ENCODE measurements at regions not wholly inside any gene's neighbourhood (a gene's known extent, or its start where the extent isn't known, plus 50 kb on each side); places are given as distances from the start of the nearest gene placed in this dataset.

DNA sequence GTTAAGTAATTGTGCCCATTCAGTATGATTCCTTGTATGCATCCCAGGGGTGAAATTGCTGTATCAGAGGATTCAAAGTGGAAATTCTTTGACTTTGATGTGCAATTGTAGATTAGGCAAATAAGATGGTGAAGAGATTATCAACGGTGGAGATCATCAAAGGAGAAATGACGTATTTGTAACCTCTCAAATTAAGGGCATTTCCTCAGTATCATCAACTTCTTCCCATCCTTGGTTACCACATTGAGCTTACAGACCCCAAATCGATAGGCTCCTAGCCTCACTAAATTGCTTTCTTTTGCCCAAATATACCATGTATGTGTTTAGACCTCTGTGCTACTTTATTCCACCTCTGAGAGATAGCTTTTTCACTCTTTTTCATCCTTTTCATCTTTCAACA lies 213.1 kb upstream of the ZFP64 start:
- RAD21 ChIA-PET (ENCODE audit: low non-redundant PET in 1 of 2, low total read pairs in 2 of 2, uncharacterized antibody in 2 of 2, unreplicated experiment in 2 of 2) = no interaction called here
- no peaks in the 10 kb centered on the region for H3K27me3 ChIP-seq (ENCODE audit: insufficient read depth, low read length)
- no peak overlapping the region for H2AFZ ChIP-seq (ENCODE audit: low read depth, low read length, poor library complexity, severe bottlenecking)
- BruUV-seq (replicated peaks) = no TSS peak
- intact Hi-C loops (cut with micrococcal nuclease) = no loop called here
- no peaks in the 10 kb centered on the region for H3K79me2 ChIP-seq (ENCODE audit: insufficient read depth, low read length)
- H3K4me1 ChIP-seq (ENCODE audit: control insufficient read depth in 1 of 2, insufficient read depth in 2 of 2, low read length in 2 of 2) = no peaks in the 10 kb centered on the region
- ATAC-seq (no peak), DNase-seq (ENCODE audit: low read depth, low spot score) (no peak)
- H4K20me1 ChIP-seq (ENCODE audit: insufficient read depth) = no peaks in the 10 kb centered on the region
- no peak overlapping the region for H3K4me3 ChIP-seq (replicated peaks in 1 of 2; ENCODE audit: low read depth in 1 of 2, low read length in 2 of 2)
- no peak overlapping the region for H3K9ac ChIP-seq (ENCODE audit: low read length)
- no peaks in the 10 kb centered on the region for H3K36me3 ChIP-seq (ENCODE audit: control insufficient read depth in 1 of 2, insufficient read depth in 2 of 2, low read length in 2 of 2)
- no peaks in the 10 kb centered on the region for H3K9me3 ChIP-seq (ENCODE audit: control insufficient read depth in 1 of 2, insufficient read depth in 1 of 2, low read depth in 1 of 2, low read length in 2 of 2)
- POLR2A ChIA-PET = no interaction called here
- CTCF ChIA-PET = no interaction called here
- no peak overlapping the region for H3K4me2 ChIP-seq (ENCODE audit: low read length)
- TF ChIP-seq SP1 (IDR thresholded peaks at IDR 0.05; ENCODE audit: low read depth) = no peak
- TF ChIP-seq POLR2AphosphoS5 (IDR thresholded peaks at IDR 0.05; ENCODE audit: low read depth, low read length) = no peak
- no peak for TF ChIP-seq EGR1 (IDR thresholded peaks at IDR 0.05; ENCODE audit: low read depth)
- TF ChIP-seq, protein P1, sequence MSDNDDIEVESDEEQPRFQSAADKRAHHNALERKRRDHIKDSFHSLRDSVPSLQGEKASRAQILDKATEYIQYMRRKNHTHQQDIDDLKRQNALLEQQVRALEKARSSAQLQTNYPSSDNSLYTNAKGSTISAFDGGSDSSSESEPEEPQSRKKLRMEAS (IDR thresholded peaks at IDR 0.05) = no peak
- TF ChIP-seq TCF7L2 (IDR thresholded peaks at IDR 0.05; ENCODE audit: borderline replicate concordance, extremely low read depth, insufficient read depth, insufficient read length) = no peak
- TF ChIP-seq, protein P2, sequence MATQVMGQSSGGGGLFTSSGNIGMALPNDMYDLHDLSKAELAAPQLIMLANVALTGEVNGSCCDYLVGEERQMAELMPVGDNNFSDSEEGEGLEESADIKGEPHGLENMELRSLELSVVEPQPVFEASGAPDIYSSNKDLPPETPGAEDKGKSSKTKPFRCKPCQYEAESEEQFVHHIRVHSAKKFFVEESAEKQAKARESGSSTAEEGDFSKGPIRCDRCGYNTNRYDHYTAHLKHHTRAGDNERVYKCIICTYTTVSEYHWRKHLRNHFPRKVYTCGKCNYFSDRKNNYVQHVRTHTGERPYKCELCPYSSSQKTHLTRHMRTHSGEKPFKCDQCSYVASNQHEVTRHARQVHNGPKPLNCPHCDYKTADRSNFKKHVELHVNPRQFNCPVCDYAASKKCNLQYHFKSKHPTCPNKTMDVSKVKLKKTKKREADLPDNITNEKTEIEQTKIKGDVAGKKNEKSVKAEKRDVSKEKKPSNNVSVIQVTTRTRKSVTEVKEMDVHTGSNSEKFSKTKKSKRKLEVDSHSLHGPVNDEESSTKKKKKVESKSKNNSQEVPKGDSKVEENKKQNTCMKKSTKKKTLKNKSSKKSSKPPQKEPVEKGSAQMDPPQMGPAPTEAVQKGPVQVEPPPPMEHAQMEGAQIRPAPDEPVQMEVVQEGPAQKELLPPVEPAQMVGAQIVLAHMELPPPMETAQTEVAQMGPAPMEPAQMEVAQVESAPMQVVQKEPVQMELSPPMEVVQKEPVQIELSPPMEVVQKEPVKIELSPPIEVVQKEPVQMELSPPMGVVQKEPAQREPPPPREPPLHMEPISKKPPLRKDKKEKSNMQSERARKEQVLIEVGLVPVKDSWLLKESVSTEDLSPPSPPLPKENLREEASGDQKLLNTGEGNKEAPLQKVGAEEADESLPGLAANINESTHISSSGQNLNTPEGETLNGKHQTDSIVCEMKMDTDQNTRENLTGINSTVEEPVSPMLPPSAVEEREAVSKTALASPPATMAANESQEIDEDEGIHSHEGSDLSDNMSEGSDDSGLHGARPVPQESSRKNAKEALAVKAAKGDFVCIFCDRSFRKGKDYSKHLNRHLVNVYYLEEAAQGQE (IDR thresholded peaks at IDR 0.05; ENCODE audit: low read depth) = no peak
- no peak for TF ChIP-seq ELF1 (IDR thresholded peaks at IDR 0.05; ENCODE audit: borderline replicate concordance, low read depth)
- TF ChIP-seq ZNF274 (IDR thresholded peaks at IDR 0.05; ENCODE audit: low read depth, low read length) = no peak
- TF ChIP-seq, protein P3, sequence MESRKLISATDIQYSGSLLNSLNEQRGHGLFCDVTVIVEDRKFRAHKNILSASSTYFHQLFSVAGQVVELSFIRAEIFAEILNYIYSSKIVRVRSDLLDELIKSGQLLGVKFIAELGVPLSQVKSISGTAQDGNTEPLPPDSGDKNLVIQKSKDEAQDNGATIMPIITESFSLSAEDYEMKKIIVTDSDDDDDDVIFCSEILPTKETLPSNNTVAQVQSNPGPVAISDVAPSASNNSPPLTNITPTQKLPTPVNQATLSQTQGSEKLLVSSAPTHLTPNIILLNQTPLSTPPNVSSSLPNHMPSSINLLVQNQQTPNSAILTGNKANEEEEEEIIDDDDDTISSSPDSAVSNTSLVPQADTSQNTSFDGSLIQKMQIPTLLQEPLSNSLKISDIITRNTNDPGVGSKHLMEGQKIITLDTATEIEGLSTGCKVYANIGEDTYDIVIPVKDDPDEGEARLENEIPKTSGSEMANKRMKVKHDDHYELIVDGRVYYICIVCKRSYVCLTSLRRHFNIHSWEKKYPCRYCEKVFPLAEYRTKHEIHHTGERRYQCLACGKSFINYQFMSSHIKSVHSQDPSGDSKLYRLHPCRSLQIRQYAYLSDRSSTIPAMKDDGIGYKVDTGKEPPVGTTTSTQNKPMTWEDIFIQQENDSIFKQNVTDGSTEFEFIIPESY (IDR thresholded peaks at IDR 0.05; ENCODE audit: extremely low read depth, insufficient replicate concordance, low read length) = no peak
- TF ChIP-seq ZFX (IDR thresholded peaks at IDR 0.05) = no peak
- TF ChIP-seq SRF (IDR thresholded peaks at IDR 0.05; ENCODE audit: low read depth) = no peak
- no peak for TF ChIP-seq SIN3A (IDR thresholded peaks at IDR 0.05; ENCODE audit: low read depth)
- TF ChIP-seq, protein P4, sequence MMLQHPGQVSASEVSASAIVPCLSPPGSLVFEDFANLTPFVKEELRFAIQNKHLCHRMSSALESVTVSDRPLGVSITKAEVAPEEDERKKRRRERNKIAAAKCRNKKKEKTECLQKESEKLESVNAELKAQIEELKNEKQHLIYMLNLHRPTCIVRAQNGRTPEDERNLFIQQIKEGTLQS (IDR thresholded peaks at IDR 0.05) = no peak
- no peaks in the 10 kb centered on the region for H3K9me2 ChIP-seq (ENCODE audit: insufficient read depth)
- no peak overlapping the region for H3K27ac ChIP-seq (ENCODE audit: low read depth, low read length)

All from HCT116 (cell line).